HG03565 (cell line): ENCODE measurements at regions not wholly inside any gene's neighbourhood (a gene's known extent, or its start where the extent isn't known, plus 50 kb on each side); places are given as distances from the start of the nearest gene placed in this dataset.
"Not testable (repeated sequence)": the region's sequence is repeated elsewhere in the genome, so short reads cannot be mapped to it uniquely, and the experiment has no call there.

Source experiments
- ATAC-seq: cut with Tn5 transposase; IDR thresholded peaks from one replicate; pipeline ENCODE4 v1.9.1; 2021; ENCODE audit warnings: mild to moderate bottlenecking, moderate library complexity; ENCODE audit not compliant: unreplicated experiment

GRCh38 chr7:25069900-25070443 is 55.1 kb downstream of the CYCS start:
- no peak for ATAC-seq

- no peak for ATAC-seq
Observed at GRCh38 chr7:25068502-25069213, 56.4 kb downstream of the CYCS start.

GRCh38 chr7:25067726-25068501 is 57.1 kb downstream of the CYCS start:
- ATAC-seq, result no peak

- no peak for ATAC-seq
Observed at GRCh38 chr7:25066253-25066652, 58.8 kb downstream of the CYCS start.

- no peak for ATAC-seq
Observed at GRCh38 chr7:25062380-25062779, 62.7 kb downstream of the CYCS start.

GRCh38 chr7:25060487-25061055 is 64.5 kb downstream of the CYCS start:
- ATAC-seq, result no peak

- ATAC-seq, result no peak
Observed at GRCh38 chr7:25059576-25059975, 65.5 kb downstream of the CYCS start.

- no peak for ATAC-seq
Observed at GRCh38 chr7:25056368-25056767, 68.7 kb downstream of the CYCS start.

- no peak for ATAC-seq
Observed at GRCh38 chr7:25055520-25056220, 69.4 kb downstream of the CYCS start.

GRCh38 chr7:25054819-25055519 is 70.1 kb downstream of the CYCS start:
- ATAC-seq, result no peak

GRCh38 chr7:25050223-25050622 is 70.2 kb upstream of the OSBPL3 start:
- no peak for ATAC-seq

- no peak for ATAC-seq
Observed at GRCh38 chr7:25048444-25048834, 68.5 kb upstream of the OSBPL3 start.

- not testable (repeated sequence) for ATAC-seq
Observed at GRCh38 chr7:25047571-25048443, 67.8 kb upstream of the OSBPL3 start.

- no peak for ATAC-seq
Observed at GRCh38 chr7:25037325-25037724, 57.3 kb upstream of the OSBPL3 start.

GRCh38 chr7:25035274-25035673 is 55.3 kb upstream of the OSBPL3 start:
- no peak for ATAC-seq

GRCh38 chr7:25034136-25034535 is 54.2 kb upstream of the OSBPL3 start:
- no peak for ATAC-seq

- no peak for ATAC-seq
Observed at GRCh38 chr7:25032774-25033743, 53.1 kb upstream of the OSBPL3 start.

- ATAC-seq, result peak; percentile 25
Observed at GRCh38 chr7:25031432-25031831, 51.5 kb upstream of the OSBPL3 start.
